Cardiac muscle cell (in vitro differentiated cells and primary cell): ENCODE measurements at regions not wholly inside any gene's neighbourhood (a gene's known extent, or its start where the extent isn't known, plus 50 kb on each side); places are given as distances from the start of the nearest gene placed in this dataset.

Experiments used
- DNase-seq, 2 donors: peaks; one replicate each; pipeline versions ENCODE4 v3.0.0 to v3.0.0-alpha.2; 2010 to 2017; ENCODE audit warnings: low read depth in 1 of 2, low spot score in 1 of 2
- H3K27ac ChIP-seq: fragments of 200-600 bp; sonication (generic); 2 replicates; pipeline ENCODE4 v1.5.1; 2016
- H3K27me3 ChIP-seq: fragments of 200-600 bp; sonication (generic); 2 replicates; pipeline ENCODE4 v1.6.0; 2016; ENCODE audit warnings: control low read depth
- H3K36me3 ChIP-seq: fragments of 200-600 bp; sonication (generic); 2 replicates; pipeline ENCODE4 v1.5.1; 2016; ENCODE audit warnings: control low read depth
- H3K4me1 ChIP-seq: fragments of 200-600 bp; sonication (generic); 2 replicates; pipeline ENCODE4 v1.8.1; 2017; ENCODE audit warnings: low read depth, mild to moderate bottlenecking, mixed run types
- H3K4me3 ChIP-seq: fragments of 200-600 bp; sonication (generic); 2 replicates; pipeline ENCODE4 v1.5.1; 2016; ENCODE audit warnings: mild to moderate bottlenecking
- H3K9me3 ChIP-seq: fragments of 200-600 bp; sonication (generic); 2 replicates; pipeline ENCODE4 v1.5.1; 2017; ENCODE audit warnings: low read depth, mild to moderate bottlenecking, control low read depth
- TF ChIP-seq, protein P1 (sequence below): IDR thresholded peaks from 2 replicates; pipeline ENCODE4 v1.5.1; 2012; ENCODE audit warnings: low read depth, mild to moderate bottlenecking, low read length

DNA sequence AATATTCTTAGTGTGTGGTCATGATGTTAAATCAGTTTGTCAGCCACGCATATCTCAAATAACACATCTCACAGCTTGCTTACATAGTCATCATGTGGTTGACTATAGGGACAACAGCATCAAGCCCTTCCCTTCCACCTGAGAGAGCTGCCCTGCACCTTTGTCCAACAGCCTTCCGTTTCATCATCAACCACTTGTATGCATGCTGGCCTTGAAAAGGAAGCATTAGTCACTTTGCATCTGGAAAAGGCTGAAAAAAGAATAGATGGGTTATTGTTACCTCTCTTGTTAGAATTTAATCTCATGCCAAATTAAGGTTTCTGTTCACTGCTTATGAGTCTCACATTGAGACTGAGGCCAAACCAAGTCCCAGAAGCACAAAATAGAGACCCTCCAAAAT, 1586.5 kb upstream of the SEL1L start:
- TF ChIP-seq, protein P1, sequence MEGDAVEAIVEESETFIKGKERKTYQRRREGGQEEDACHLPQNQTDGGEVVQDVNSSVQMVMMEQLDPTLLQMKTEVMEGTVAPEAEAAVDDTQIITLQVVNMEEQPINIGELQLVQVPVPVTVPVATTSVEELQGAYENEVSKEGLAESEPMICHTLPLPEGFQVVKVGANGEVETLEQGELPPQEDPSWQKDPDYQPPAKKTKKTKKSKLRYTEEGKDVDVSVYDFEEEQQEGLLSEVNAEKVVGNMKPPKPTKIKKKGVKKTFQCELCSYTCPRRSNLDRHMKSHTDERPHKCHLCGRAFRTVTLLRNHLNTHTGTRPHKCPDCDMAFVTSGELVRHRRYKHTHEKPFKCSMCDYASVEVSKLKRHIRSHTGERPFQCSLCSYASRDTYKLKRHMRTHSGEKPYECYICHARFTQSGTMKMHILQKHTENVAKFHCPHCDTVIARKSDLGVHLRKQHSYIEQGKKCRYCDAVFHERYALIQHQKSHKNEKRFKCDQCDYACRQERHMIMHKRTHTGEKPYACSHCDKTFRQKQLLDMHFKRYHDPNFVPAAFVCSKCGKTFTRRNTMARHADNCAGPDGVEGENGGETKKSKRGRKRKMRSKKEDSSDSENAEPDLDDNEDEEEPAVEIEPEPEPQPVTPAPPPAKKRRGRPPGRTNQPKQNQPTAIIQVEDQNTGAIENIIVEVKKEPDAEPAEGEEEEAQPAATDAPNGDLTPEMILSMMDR = no peak
- no peaks in the 10 kb centered on the region for H3K27me3 ChIP-seq

DNA sequence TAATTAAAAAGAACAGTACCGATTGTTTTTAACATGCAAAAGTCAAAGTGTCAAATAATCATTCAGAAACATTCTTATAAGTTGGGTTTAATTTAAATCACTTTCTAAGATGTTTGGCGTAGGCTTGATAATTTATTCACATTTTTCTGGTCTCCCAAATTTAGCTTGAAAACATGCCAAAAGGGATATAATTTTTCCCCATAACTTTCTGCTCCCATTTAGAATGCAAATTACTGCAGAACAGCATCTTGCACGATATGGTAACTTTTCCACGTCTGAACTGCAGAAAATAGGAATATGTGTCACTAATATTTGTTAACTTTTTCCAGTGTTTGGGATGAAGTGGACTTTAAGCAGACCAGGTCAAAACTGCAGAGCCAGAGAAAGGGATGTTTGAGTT, 1592.4 kb upstream of the SEL1L start:
- Histone ChIP-seq H3K36me3 (no peaks in the 10 kb centered on the region), H3K9me3 (no peaks in the 10 kb centered on the region), H3K27me3 (no peaks in the 10 kb centered on the region), H3K4me3 (no peak overlapping the region), H3K4me1 (no peaks in the 10 kb centered on the region), H3K27ac (no peak overlapping the region)
- no peak for DNase-seq
- TF ChIP-seq, protein P1 = no peak

More for the DNA sequence above, 1586.5 kb upstream of the SEL1L start:
- no peaks in the 10 kb centered on the region for H3K4me1 ChIP-seq
- H3K36me3 ChIP-seq = no peaks in the 10 kb centered on the region
- DNase-seq = no peak
- no peaks in the 10 kb centered on the region for H3K9me3 ChIP-seq
- no peak overlapping the region for H3K4me3 ChIP-seq
- H3K27ac ChIP-seq = no peak overlapping the region

GRCh38 chr14:83128783-83129182, 1595.1 kb upstream of the SEL1L start:
- Histone ChIP-seq H3K9me3 (no peaks in the 10 kb centered on the region), H3K4me1 (peaks cover 10% of the 10 kb centered on the region)

GRCh38 chr14:83129496-83129895, 1595.8 kb upstream of the SEL1L start:
- H3K36me3 ChIP-seq = no peaks in the 10 kb centered on the region
- no peak overlapping the region for H3K4me3 ChIP-seq
- peaks cover 17% of the 10 kb centered on the region for H3K4me1 ChIP-seq
- TF ChIP-seq, protein P1 = no peak
- no peaks in the 10 kb centered on the region for H3K9me3 ChIP-seq
- no peak overlapping the region for H3K27ac ChIP-seq
- DNase-seq = no peak
- H3K27me3 ChIP-seq = no peaks in the 10 kb centered on the region

More at GRCh38 chr14:83128783-83129182, 1595.1 kb upstream of the SEL1L start:
- no peak overlapping the region for H3K27ac ChIP-seq
- DNase-seq = no peak
- no peak overlapping the region for H3K4me3 ChIP-seq
- no peaks in the 10 kb centered on the region for H3K27me3 ChIP-seq
- TF ChIP-seq, protein P1 = no peak
- H3K36me3 ChIP-seq = no peaks in the 10 kb centered on the region

- no peak for DNase-seq
- peaks cover 30% of the 10 kb centered on the region for H3K4me1 ChIP-seq
- H3K9me3 ChIP-seq = no peaks in the 10 kb centered on the region
- H3K4me3 ChIP-seq = no peak overlapping the region
- no peaks in the 10 kb centered on the region for H3K36me3 ChIP-seq
- no peaks in the 10 kb centered on the region for H3K27me3 ChIP-seq
- no peak overlapping the region for H3K27ac ChIP-seq
- TF ChIP-seq, protein P1 = no peak
Observed at GRCh38 chr14:83133981-83134645, 1600.5 kb upstream of the SEL1L start.
